Endothelial cell (in vitro differentiated cells): ENCODE measurements at regions not wholly inside any gene's neighbourhood (a gene's known extent, or its start where the extent isn't known, plus 50 kb on each side); places are given as distances from the start of the nearest gene placed in this dataset.

Experiments
- DNase-seq: peaks from one replicate; pipeline ENCODE4 v3.0.0; 2021; ENCODE audit warnings: low spot score
- H3K27ac Mint-ChIP-seq: one replicate; pipeline ENCODE4 v1.8.0; 2021; ENCODE audit warnings: mixed read lengths, inconsistent platforms; ENCODE audit not compliant: unreplicated experiment
- H3K27me3 Mint-ChIP-seq: one replicate; pipeline ENCODE4 v1.8.0; 2021; ENCODE audit warnings: mild to moderate bottlenecking, moderate library complexity, mixed read lengths, inconsistent platforms; ENCODE audit not compliant: unreplicated experiment
- H3K36me3 Mint-ChIP-seq: one replicate; pipeline ENCODE4 v1.8.0; 2021; ENCODE audit warnings: mild to moderate bottlenecking, low read depth, mixed read lengths, inconsistent platforms; ENCODE audit not compliant: unreplicated experiment
- H3K4me1 Mint-ChIP-seq: one replicate; pipeline ENCODE4 v1.8.0; 2021; ENCODE audit warnings: mild to moderate bottlenecking, mixed read lengths, inconsistent platforms; ENCODE audit not compliant: unreplicated experiment
- H3K4me3 Mint-ChIP-seq: one replicate; pipeline ENCODE4 v1.8.0; 2021; ENCODE audit warnings: mild to moderate bottlenecking, mixed read lengths, inconsistent platforms; ENCODE audit not compliant: unreplicated experiment
- H3K9me3 Mint-ChIP-seq: one replicate; pipeline ENCODE4 v1.8.0; 2021; ENCODE audit warnings: mixed read lengths, inconsistent platforms; ENCODE audit not compliant: unreplicated experiment
- CTCF ChIP-seq: fragments of 200-600 bp; sonication (generic); IDR thresholded peaks from one replicate; pipeline ENCODE4 v1.5.0; 2021; ENCODE audit warnings: antibody characterized with exemption; ENCODE audit not compliant: unreplicated experiment

- no peak for TF ChIP-seq CTCF
- no peak overlapping the region for H3K27ac Mint-ChIP-seq
- H3K27me3 Mint-ChIP-seq: peaks cover 6% of the 10 kb centered on the region
- H3K4me3 Mint-ChIP-seq: no peak overlapping the region
- no peaks in the 10 kb centered on the region for H3K9me3 Mint-ChIP-seq
- no peaks in the 10 kb centered on the region for H3K36me3 Mint-ChIP-seq
- no peak for DNase-seq
- no peaks in the 10 kb centered on the region for H3K4me1 Mint-ChIP-seq
Observed at GRCh38 chr18:77340815-77341214, 91.2 kb downstream of the GALR1 start.

- Mint-ChIP-seq H3K4me1 (no peaks in the 10 kb centered on the region), H3K36me3 (no peaks in the 10 kb centered on the region), H3K27ac (no peak overlapping the region), H3K27me3 (peaks cover 6% of the 10 kb centered on the region), H3K4me3 (no peak overlapping the region), H3K9me3 (no peaks in the 10 kb centered on the region)
- no peak for DNase-seq
- no peak for TF ChIP-seq CTCF
Observed at GRCh38 chr18:77341527-77342325, 92.1 kb downstream of the GALR1 start.

- no peaks in the 10 kb centered on the region for H3K36me3 Mint-ChIP-seq
- TF ChIP-seq CTCF: no peak
- H3K27me3 Mint-ChIP-seq: peaks cover 4% of the 10 kb centered on the region
- no peak overlapping the region for H3K4me3 Mint-ChIP-seq
- no peaks in the 10 kb centered on the region for H3K4me1 Mint-ChIP-seq
- H3K9me3 Mint-ChIP-seq: no peaks in the 10 kb centered on the region
- no peak for DNase-seq
- no peak overlapping the region for H3K27ac Mint-ChIP-seq
Observed at GRCh38 chr18:77342736-77343135, 93.1 kb downstream of the GALR1 start.

- TF ChIP-seq CTCF: no peak
- Mint-ChIP-seq H3K4me3 (no peak overlapping the region), H3K4me1 (no peaks in the 10 kb centered on the region), H3K9me3 (no peaks in the 10 kb centered on the region), H3K27me3 (peaks cover 4% of the 10 kb centered on the region), H3K27ac (no peak overlapping the region), H3K36me3 (no peaks in the 10 kb centered on the region)
- no peak for DNase-seq
Observed at GRCh38 chr18:77343846-77344510, 94.3 kb downstream of the GALR1 start.
